Cardiac fibroblast (primary cell): ENCODE measurements at regions not wholly inside any gene's neighbourhood (a gene's known extent, or its start where the extent isn't known, plus 50 kb on each side); places are given as distances from the start of the nearest gene placed in this dataset.

Experiments used
- DNase-seq, 2 donors: peaks; one replicate each; pipeline versions ENCODE4 v3.0.0 to v3.0.0-alpha.2; 2010; ENCODE audit warnings: low read depth in 2 of 2
- H3K4me3 ChIP-seq, 2 donors: replicated peaks in 1 of 2; 1 replicate in 1 of 2; 2 replicates in 1 of 2; pipeline ENCODE4 v1.5.1; 2011; ENCODE audit warnings: low read depth in 2 of 2, low read length in 2 of 2, mild to moderate bottlenecking in 2 of 2, moderate library complexity in 1 of 2
- CTCF ChIP-seq: IDR thresholded peaks from one replicate; pipeline ENCODE4 v1.5.1; 2011; ENCODE audit warnings: low read depth, mild to moderate bottlenecking, low read length, inconsistent platforms

DNA sequence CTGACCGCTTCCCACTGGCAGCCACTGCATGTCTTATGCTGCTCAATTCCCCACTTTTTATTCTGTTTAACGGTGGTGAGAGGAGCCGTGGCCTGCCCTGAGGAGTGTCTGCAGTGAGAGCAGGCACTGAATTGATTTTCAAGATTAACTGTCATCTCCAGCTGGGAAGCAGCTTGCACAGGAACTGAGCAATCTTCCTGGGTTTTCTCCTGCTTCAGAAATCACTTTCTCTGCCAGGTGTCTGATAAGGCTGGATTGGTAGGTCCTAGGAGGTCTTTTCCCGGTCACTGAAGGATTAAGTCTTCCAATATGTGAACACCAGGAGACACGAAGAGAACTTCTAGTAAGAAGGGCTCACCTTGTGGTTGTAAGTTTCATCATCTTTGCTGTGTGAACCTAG is 181.1 kb upstream of the RAD23B start:
- DNase-seq: no peak
- TF ChIP-seq CTCF: no peak
- no peak overlapping the region for H3K4me3 ChIP-seq

- no peak overlapping the region for H3K4me3 ChIP-seq
- no peak for DNase-seq
- TF ChIP-seq CTCF: no peak
Measured at GRCh38 chr9:107103621-107104020, 179.5 kb upstream of the RAD23B start.

DNA sequence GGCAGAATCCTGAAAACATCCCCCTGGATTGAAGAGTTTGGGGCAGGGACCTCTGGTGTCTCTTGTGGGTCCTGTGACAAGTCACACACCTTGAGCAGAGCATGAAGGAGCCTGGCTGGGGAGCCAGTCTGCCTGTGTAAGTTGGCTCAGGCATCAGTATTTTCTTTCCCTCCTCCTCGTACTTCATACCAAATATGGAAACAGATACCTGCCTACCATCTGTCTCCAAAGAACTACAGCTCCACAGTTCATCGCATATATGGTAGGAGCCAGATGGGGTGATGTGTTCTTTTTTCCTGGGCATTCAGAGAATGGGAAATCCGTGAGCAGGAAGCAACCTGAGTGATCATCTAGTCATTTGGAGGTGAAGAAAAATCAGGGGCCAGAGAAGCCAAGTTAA is 177.3 kb upstream of the RAD23B start:
- TF ChIP-seq CTCF: no peak
- H3K4me3 ChIP-seq: no peak overlapping the region
- no peak for DNase-seq

GRCh38 chr9:107106416-107106815 is 176.7 kb upstream of the RAD23B start:
- no peak overlapping the region for H3K4me3 ChIP-seq
- no peak for TF ChIP-seq CTCF
- no peak for DNase-seq

DNA sequence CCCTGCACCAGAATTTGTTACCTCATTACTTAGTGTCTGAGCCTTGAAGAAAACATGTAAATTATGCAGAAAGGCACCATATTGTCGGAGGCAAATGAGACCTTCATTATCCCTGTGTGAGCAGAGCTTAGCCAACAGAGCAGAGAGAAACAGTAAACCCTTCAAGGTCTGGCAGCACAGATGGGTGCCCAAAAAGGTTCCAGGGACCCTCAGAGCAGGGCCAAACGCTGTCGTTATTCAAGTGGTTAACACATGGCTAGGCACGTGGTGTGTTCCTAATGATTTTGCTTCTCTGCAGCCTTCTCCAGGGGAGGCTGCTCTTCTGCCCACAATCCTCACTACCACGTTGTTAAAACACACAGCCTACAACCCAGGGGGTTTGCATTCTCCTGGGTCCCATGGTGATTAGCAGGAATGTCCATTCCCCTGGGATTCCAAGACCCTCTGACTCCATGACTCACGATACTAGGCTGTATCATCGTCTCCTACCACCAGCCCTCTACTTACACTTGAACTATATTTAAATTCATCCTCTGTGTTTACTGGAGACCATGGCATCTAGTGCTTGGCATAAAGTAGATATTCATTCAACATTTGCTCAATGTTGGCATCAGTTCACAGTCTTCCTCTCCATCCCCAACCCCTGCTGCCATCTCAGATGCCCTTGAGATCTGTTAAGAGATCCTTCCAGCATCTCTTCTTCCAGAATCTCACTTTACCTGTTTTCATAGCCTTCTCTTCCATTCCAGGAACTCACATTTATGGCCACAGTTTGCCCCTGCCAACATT is 174.5 kb upstream of the RAD23B start:
- peak in 1 of 2 donors; percentile 1 for DNase-seq
- H3K4me3 ChIP-seq: no peak overlapping the region
- no peak for TF ChIP-seq CTCF

DNA sequence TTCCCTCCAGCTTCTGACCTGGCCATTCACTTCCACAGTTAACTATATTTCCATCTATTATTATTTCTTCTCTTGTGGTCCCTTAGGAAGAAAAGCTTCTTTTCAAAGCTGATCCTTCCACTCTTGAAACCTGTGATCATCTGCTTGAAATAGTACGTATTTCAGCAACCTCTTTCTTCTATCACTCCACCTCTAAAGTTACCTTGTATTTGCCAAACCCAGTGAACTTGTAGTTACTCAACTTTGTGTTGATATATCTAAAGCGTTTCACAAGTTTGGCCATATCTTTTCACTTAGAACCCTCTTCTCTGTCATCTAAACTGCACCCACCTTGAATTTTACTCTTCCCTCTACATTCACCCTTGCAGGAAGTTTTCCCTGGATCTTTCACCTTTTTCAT is 173.8 kb upstream of the RAD23B start:
- no peak overlapping the region for H3K4me3 ChIP-seq
- no peak for TF ChIP-seq CTCF
- DNase-seq: no peak

DNA sequence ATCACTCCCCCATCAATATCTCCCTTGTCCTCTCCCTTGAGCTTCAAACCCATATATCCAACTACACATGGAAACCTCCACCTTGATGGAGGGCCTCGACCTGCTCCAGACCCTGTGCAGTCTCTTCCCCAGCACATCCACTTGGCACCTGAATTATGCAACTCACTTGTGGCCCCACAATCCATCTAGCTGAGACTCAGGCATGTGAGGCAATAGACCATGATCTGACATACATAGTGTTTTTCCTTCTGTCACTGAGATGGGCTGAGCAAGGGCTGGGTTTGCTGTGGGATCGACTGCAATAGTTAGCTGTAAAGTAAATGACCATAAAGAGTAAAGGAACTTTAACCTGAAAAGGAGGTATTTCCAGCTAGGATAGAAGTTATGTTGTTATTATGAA is 172.9 kb upstream of the RAD23B start:
- TF ChIP-seq CTCF: no peak
- no peak overlapping the region for H3K4me3 ChIP-seq
- no peak for DNase-seq
